HFFc6 (cell line): ENCODE measurements at regions not wholly inside any gene's neighbourhood (a gene's known extent, or its start where the extent isn't known, plus 50 kb on each side); places are given as distances from the start of the nearest gene placed in this dataset.

Source experiments
- DNase-seq: peaks from one replicate; pipeline ENCODE4 v3.0.0-alpha.2; 2018
- H3K27ac Mint-ChIP-seq: 2 replicates; pipeline ENCODE4 v1.8.0; 2020; ENCODE audit warnings: mild to moderate bottlenecking, mixed read lengths
- H3K27me3 Mint-ChIP-seq: 2 replicates; pipeline ENCODE4 v1.8.0; 2021; ENCODE audit warnings: mild to moderate bottlenecking, moderate library complexity, mixed read lengths; ENCODE audit not compliant: insufficient read depth
- H3K36me3 Mint-ChIP-seq: 2 replicates; pipeline ENCODE4 v1.8.0; 2021; ENCODE audit warnings: low read depth, mixed read lengths
- H3K4me1 Mint-ChIP-seq: 2 replicates; pipeline ENCODE4 v1.8.0; 2020; ENCODE audit warnings: low read depth, mixed read lengths
- H3K4me3 Mint-ChIP-seq: 2 replicates; pipeline ENCODE4 v1.8.0; 2020; ENCODE audit warnings: mild to moderate bottlenecking, moderate library complexity, mixed read lengths
- H3K9me3 Mint-ChIP-seq: 2 replicates; pipeline ENCODE4 v1.8.0; 2020; ENCODE audit warnings: mild to moderate bottlenecking, mixed read lengths
- CTCF ChIP-seq: fragments of 200-600 bp; sonication (generic); IDR thresholded peaks from 2 replicates; pipeline ENCODE4 v1.5.0; 2021; ENCODE audit warnings: antibody characterized with exemption, mild to moderate bottlenecking

GRCh38 chr5:121719255-121719654 is 132.4 kb upstream of the FTMT start:
- Mint-ChIP-seq H3K27ac (no peak overlapping the region), H3K27me3 (no peaks in the 10 kb centered on the region), H3K36me3 (no peaks in the 10 kb centered on the region), H3K4me3 (no peak overlapping the region), H3K9me3 (peaks cover 26% of the 10 kb centered on the region), H3K4me1 (no peaks in the 10 kb centered on the region)
- DNase-seq: no peak
- TF ChIP-seq CTCF: no peak

- H3K27me3 Mint-ChIP-seq: no peaks in the 10 kb centered on the region
- DNase-seq: no peak
- no peaks in the 10 kb centered on the region for H3K4me1 Mint-ChIP-seq
- TF ChIP-seq CTCF: no peak
- H3K27ac Mint-ChIP-seq: no peak overlapping the region
- H3K9me3 Mint-ChIP-seq: peaks cover 26% of the 10 kb centered on the region
- no peaks in the 10 kb centered on the region for H3K36me3 Mint-ChIP-seq
- no peak overlapping the region for H3K4me3 Mint-ChIP-seq
Measured at GRCh38 chr5:121725450-121725849, 126.2 kb upstream of the FTMT start.

GRCh38 chr5:121726991-121727390 is 124.7 kb upstream of the FTMT start:
- H3K4me1 Mint-ChIP-seq: no peaks in the 10 kb centered on the region
- peaks cover 14% of the 10 kb centered on the region for H3K9me3 Mint-ChIP-seq
- no peak for TF ChIP-seq CTCF
- H3K36me3 Mint-ChIP-seq: no peaks in the 10 kb centered on the region
- no peaks in the 10 kb centered on the region; the same call in 1 of the 2 replicates for H3K27me3 Mint-ChIP-seq
- no peak overlapping the region for H3K27ac Mint-ChIP-seq
- no peak for DNase-seq
- no peak overlapping the region for H3K4me3 Mint-ChIP-seq

GRCh38 chr5:121731377-121731776 is 120.3 kb upstream of the FTMT start:
- H3K27ac Mint-ChIP-seq: no peak overlapping the region
- TF ChIP-seq CTCF: no peak
- no peaks in the 10 kb centered on the region; the same call in 1 of the 2 replicates for H3K27me3 Mint-ChIP-seq
- H3K4me1 Mint-ChIP-seq: no peaks in the 10 kb centered on the region
- no peak overlapping the region for H3K4me3 Mint-ChIP-seq
- no peak for DNase-seq
- no peaks in the 10 kb centered on the region for H3K36me3 Mint-ChIP-seq
- peaks cover 4% of the 10 kb centered on the region for H3K9me3 Mint-ChIP-seq

GRCh38 chr5:121735618-121736017 is 116.1 kb upstream of the FTMT start:
- Mint-ChIP-seq H3K4me1 (no peaks in the 10 kb centered on the region), H3K27me3 (no peaks in the 10 kb centered on the region; the same call in 1 of the 2 replicates), H3K9me3 (peaks cover 4% of the 10 kb centered on the region; the same call in 1 of the 2 replicates), H3K36me3 (no peaks in the 10 kb centered on the region), H3K4me3 (no peak overlapping the region), H3K27ac (no peak overlapping the region)
- no peak for TF ChIP-seq CTCF
- DNase-seq: no peak

- no peak overlapping the region for H3K27ac Mint-ChIP-seq
- DNase-seq: no peak
- no peaks in the 10 kb centered on the region for H3K27me3 Mint-ChIP-seq
- H3K4me3 Mint-ChIP-seq: no peak overlapping the region
- TF ChIP-seq CTCF: no peak
- H3K36me3 Mint-ChIP-seq: no peaks in the 10 kb centered on the region
- H3K9me3 Mint-ChIP-seq: peaks cover 4% of the 10 kb centered on the region; the same call in 1 of the 2 replicates
- no peaks in the 10 kb centered on the region for H3K4me1 Mint-ChIP-seq
Measured at GRCh38 chr5:121737120-121737519, 114.6 kb upstream of the FTMT start.
